ENCODE measurements at regions not wholly inside any gene's neighbourhood (a gene's known extent, or its start where the extent isn't known, plus 50 kb on each side); places are given as distances from the start of the nearest gene placed in this dataset.
"Not testable (repeated sequence)": the region's sequence is repeated elsewhere in the genome, so short reads cannot be mapped to it uniquely, and the experiment has no call there.

DNA sequence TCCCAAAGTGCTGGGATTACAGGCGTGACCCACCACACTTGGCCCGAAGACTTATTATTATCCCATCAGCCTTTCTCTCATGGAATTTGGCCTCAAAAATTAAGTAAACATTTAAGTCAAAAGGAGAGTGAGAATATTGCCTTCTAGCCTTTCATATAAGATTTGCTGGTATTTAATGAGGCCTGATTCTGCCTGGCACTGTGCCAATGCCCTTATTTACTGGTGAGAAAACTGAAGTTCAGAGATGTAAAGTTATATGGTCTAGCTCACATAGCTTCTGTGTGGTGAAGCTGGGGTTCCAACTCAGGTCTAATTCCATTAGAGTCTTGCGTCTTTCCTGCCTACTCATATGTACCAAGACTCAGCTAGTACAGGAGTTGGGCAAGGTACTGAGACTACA lies 260.2 kb downstream of the SDHAF3 start:
- DNase-seq (ENCODE audit: low read depth), result no peak

DNA sequence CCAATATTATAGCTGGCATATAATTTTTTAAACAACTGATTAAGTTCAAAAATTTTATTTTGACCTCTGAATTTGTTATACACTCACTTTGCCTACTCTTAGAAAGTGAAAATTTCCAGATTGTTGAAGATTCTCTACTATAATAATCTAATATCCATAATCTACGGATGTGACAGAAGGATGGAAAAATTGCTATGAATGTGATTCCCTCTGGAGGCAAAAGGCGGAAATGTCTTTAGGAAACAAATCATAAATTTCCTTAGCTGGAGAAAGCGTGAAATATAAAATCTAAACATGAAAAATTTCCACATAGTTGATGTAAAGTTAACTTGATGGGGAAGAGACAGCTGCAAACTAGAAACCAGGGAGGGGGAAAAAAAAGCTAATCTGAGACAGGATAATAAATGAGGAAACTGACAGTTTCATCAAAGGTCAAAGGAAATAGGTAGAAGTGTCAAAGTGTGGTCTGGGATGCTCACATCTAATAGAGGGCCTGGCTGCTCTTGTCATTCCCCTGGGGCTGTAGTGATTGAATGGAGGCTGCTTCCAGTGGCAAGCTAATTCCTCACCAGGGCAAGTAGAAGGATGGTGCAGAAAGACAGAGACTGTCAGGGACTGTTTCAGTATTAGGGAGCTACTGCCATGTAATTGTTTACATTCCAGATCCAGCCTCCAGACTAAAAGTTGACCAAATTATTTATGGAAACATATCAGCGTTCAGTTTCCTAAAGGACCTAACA lies 264.5 kb downstream of the SDHAF3 start:
- no peak for DNase-seq (ENCODE audit: low read depth)

DNA sequence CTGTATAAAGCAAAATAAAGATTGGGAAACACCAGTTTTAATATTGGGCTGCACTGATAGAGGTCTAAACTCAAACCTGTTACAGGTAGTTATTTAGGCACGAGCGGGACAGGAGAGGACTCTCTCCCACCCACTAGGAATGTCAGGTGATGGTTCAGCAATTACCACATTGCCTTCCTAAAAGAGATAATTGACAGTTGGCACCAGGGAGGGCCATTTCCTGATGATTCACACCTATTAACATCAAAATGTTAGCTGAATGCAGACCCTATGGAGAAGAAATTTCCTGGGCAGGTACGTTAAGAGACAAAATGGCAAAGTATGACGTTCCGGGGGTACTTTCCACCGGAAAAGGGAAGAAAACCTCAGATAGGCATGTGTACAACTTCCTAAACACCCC lies 272.6 kb downstream of the SDHAF3 start:
- no peak for DNase-seq (ENCODE audit: low read depth)

DNA sequence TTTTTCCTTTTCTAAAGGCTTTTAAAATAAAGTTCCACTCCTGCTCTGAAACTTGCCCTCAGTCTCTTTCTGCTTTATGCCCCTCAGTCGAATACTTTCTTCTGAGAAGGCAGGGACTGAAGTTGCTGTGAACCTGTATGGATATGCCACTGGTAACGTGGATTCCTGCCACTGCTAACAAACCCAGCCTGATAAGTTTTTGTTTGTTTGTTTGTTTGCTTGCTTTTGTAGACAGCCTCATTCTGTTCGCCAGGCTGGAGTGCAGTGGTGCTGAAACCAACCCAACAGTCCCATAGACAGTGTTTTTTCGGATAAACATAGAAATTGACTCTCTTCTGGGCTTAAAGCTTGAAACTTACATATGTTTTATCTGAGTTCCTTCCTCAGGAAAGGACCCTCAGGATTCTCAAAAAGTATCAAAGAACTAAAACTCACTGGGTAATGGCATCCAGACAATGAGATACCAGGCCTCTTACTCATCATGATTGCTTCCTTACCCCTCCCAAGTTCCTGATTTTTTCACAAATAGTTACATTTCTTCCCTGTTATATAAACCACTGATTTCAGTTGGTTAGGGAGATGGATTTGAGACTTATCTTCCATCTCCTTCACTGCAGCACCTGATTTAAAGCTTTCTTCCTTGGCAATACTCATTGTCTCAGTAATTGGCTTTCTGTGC lies 273.6 kb downstream of the SDHAF3 start:
- DNase-seq (ENCODE audit: low read depth), result no peak

DNA sequence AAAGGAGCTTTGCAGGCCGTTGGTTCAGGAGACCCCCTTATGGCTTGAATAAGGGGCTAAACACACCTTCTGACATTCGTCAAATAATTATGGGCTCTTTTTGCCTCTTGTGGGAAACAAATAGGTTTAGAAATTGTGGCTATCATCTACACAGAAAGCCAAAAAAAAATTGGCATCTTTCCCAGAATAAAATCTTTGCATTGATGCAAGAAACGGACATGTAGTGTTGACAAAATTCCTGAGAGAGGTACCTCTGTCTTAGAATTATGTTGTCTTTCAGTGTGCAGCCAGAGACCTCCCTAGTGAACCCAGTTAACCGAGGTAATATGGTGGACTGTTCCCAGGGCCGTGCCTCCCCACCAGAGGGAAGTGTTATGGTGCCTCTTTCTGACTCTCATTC lies 283.9 kb downstream of the SDHAF3 start:
- no peak for DNase-seq (ENCODE audit: low read depth)

DNA sequence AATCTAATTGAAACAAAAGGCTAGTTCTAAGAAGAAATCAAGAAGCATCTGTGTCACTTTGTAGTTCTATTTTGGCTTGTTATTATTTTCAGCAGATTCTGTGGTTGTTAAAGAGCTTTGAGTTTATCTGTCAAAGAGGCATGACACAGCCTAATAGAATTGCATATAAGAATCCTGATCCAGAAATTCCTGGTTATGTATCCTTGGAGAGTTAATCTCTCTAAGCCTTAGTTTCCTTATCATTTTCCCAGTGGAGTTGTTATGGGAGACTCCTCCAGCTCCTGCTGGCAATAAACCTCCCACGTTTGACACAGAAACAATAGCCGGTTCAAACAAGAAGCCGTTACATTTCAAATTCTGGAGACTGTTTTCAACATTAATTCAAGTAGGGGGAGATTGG lies 288.3 kb downstream of the SDHAF3 start:
- no peak for DNase-seq (ENCODE audit: low read depth)

DNA sequence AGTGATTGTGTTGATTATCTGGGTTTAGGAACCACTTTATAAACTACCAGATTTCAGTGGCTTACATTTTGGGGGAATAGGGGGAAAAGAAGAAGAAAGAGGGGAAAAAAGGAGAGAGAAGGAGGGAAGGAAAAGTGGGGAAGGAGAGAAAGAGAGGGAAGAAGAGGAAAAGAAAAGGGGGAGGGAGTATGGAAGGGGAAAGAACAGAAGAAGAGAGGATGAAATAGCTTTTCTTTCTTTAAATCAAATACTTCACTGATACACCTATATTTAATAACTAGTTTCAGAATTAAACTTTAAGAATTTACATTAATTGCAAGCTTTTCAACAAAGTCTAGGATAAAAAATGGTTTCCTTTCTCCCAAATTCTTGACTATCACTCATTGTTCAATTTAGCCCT lies 289.6 kb downstream of the SDHAF3 start:
- no peak for DNase-seq (ENCODE audit: low read depth)

DNA sequence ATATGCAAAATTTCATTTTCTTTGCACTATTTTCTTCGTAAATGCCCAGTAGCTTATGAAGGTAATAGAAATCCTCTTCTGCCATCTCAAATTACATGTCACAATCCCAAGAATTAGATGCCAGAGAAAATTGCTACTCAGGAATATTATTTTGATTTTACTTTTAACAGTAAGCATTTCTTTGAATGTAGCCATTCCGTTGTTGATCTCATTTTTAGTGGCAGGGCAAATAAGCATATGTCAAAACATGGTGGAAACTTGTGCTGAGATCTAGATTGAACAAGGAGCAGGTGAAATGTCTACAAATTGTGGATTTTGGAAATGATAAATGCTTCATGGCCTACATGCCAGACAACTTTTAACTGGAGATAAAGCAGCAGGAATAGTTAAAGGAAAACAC lies 291.8 kb downstream of the SDHAF3 start:
- DNase-seq (ENCODE audit: low read depth), result no peak

DNA sequence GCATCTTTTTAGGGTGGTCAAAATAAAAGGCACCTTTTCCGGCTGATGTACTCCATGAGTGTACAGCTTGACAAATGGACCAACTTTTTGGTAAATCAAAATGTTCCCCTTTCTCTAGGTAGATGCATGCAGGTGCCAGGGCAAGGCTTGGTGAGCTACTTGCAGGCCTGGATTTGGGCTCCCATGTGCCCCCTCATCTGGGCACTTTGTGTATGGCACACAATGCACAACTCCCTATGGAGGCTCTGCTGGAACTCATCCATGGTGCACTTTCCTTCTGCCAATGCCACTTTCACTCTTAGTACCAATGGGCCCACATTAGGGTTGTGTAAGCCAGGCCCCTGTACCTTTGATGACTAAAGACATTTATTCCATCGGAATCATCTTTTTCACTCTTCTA lies 300.8 kb downstream of the SDHAF3 start:
- no peak for DNase-seq (ENCODE audit: low read depth)

DNA sequence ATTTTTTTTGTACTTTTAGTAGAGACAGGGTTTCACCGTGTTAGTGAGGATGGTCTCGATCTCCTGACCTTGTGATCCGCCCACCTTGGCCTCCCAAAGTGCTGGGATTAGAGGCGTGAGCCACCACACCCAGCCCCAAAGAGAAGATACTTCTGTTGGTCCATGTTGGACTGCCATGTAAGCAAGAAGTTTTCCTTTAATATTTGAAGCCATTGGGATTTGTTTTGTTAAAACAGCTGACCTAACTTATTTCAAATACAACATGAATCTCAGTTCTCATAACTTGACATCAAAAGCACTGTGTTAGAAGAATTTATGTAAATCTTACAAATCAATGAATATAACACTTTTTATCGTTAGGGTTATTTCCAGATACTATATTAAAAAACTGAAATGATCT lies 302.4 kb downstream of the SDHAF3 start:
- DNase-seq (ENCODE audit: low read depth), result no peak

DNA sequence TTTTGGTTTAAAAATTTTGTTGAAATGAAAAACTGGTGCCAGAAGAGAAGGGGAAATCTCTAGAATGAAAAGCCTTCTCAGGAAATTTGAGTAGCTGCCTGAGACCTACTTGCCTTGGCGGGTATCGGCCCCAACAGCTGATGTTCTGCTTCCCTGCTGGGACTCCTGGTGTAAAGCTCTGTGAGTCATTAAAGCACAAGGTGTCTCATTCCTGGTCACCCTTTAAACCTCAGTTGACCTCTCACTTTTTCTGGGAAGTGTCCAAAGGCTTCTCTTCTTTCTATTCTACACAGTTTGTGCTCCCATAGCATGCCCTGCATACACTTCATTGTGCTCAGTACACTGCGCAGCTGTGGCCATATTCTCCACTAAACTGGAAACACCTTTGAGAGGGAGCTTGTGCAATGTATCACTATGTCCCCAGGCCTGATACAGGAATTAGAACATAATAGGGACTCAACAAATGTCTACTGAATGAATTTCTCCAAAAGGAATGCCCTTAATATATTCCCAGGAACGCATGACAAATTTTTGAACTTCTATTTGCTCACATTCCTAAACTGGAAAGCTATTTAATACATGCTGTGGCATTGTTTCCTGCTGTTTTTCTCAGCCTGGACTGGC lies 303.9 kb downstream of the SDHAF3 start:
- no peak for DNase-seq (ENCODE audit: low read depth)

DNA sequence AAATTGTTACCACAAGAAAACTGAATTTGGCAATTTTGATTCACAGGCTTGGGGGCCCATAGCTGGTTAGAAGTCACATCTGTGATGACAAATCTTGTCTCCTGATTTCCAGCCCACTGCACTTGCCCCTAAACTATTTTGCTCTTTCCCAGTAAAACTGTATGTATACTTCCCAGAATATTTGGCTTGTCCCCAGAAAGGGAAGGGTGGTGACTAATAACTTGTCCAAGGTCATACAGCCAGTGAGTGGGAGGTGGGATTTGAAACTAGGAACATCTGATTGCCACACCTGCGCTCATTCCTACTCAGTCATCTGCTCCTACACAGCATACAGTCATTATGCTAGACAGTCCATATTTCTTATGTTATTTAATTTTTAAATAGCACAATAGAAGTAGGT lies 304.5 kb downstream of the SDHAF3 start:
- no peak for DNase-seq (ENCODE audit: low read depth)

DNA sequence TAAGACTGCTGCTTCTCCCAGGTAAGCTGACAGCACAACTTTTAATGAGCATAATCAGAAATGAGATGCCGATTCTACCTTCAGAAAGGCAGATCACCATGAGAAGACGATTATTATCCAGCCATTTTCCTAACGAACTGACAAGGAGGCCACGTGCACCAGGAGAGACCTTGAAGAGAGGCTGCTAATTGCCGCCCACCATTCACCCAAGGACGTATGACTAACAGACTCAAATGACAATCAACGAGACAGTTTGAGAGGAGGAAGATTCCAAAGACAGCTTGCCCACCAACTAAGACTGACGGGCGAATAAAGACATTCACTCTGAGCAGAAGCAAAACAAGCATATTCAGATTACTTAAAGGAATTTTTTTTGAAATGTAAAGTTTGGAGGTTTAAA lies 301.9 kb upstream of the TAC1 start:
- DNase-seq (ENCODE audit: low read depth), result no peak

DNA sequence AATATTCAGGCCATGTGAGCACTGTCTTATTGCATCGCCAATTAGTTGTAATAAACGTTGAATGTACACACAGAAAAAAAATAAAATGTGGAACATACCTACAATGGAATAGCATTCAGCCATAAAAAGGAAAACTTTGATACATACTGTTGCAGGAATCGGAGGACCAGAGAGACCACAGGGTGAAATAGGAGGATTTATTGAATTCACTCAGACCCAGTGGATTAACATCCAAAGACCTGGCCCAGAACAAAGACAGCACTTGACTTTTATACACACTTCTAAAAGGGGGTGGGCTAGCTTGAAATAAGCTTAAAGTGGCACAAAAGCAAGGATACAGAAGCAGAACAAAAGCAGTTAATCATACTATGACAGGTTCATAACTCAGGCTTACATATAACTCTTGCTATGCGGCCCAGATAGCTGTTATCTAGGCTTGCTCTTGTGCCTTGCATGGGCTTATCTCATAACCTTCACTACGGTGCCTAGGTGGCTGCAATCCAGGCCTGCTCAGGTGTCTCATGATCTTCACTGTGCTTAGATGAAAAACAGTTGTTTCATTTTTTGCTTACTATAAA lies 292.2 kb upstream of the TAC1 start:
- peak; percentile 1 for DNase-seq (ENCODE audit: low read depth)

DNA sequence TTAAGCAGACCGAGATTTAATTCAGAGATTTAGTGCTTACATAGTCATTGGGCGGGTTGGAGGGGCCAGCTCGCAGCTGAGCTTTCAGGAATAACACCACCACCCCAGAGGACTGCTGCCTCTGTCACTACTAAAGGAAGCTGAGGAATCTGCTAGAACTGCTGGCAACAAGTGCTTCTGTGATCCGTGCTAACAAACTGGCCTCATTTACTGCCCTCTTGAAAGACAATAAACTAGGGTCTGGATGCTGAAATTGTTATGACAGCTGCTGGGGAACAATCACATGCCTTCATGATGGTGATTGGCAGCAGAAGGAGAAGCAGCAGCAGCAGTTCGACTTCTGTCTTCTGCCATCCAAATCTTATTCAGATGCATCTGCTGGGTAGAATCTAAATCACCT lies 285.5 kb upstream of the TAC1 start:
- DNase-seq (ENCODE audit: low read depth), result no peak

DNA sequence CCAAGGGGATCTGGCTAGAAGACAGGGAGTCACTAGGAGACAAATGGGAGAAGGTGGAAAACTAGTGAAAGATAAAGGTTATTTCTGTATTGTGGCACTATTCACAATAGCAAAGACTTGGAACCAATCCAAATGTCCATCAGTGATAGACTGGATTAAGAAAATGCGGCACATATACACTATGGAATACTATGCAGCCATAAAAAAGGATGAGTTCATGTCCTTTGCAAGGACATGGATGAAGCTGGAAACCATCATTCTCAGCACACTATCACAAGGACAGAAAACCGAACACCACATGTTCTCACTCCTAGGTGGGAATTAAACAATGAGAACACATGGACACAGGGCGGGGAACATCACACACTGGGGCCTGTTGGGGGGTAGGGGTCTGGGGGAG lies 282.4 kb upstream of the TAC1 start:
- DNase-seq (ENCODE audit: low read depth), result not testable (repeated sequence)

DNA sequence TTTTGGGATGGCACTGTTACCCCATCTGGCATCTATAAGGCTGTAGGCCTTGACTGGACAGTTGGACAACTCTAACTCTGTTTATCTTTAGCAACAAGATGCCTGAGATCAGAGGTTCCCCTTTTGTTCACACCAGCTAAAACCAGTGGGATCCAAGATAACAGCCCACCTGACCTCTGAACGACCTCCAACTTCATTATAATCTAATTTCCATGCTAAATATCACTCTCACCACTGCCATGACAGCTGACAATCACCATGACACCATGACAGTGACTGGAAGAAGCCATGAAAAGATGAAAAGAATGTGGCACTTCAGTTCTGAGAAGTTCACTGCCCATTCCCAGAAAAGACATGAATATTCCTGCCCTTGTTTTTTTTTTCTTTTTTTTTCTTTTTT lies 281.4 kb upstream of the TAC1 start:
- DNase-seq (ENCODE audit: low read depth), result no peak

DNA sequence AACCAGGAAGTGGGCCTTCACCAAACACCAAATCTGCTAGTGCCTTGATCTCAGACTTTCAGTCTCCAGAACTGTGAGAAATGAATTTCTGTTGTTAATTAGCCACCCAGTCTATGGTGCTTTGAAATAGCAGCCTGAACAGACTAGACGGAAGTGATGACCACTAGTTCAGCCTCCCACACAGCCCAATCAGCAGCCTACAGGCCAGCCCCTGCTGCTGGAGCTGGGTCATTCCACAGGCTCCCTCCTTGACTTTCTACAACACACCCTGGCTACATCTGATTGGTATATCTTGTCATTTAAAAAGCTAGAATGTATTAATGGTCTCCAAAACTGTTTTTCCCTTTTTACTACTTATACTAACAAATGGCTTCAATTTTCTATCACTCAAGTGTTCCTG lies 277.2 kb upstream of the TAC1 start:
- DNase-seq (ENCODE audit: low read depth), result no peak

DNA sequence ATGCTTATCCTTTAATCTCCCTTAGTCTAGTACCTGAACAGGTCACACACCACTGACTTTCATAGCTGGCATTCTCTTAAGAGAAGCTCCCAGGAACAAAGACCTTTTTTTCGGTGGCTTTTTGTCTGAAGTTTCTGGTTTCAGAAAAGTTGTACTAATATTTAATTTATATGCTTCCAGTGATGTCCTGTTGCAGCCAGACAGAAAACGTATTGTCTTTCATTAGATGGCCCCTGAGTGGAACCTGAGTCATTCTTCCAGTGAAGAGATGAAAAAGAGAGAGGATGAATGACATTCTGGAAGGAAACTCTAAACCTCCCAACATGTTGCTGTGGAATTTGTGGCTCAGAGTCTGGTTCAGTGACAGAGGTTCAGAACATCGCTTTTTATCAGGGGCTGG lies 274.8 kb upstream of the TAC1 start:
- DNase-seq (ENCODE audit: low read depth), result no peak

DNA sequence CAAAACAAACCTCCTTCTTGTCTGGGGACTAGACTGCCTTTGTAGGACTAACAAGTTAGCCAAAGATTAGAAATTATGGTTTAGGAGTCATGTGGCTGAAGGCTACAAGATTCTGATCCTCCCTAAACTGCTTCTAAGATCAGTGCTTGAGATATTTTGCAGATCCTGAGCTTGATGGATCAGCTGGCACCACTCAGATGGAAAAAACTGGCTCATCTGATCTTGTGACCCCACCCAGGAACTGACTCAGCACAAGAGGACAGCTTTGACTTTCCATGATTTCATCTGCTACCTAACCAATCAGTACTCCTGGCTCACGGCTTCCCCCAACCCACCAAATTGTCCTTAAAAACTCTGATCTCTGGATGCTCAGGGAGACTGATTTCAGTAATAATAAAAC lies 271.5 kb upstream of the TAC1 start:
- DNase-seq (ENCODE audit: low read depth), result no peak

DNA sequence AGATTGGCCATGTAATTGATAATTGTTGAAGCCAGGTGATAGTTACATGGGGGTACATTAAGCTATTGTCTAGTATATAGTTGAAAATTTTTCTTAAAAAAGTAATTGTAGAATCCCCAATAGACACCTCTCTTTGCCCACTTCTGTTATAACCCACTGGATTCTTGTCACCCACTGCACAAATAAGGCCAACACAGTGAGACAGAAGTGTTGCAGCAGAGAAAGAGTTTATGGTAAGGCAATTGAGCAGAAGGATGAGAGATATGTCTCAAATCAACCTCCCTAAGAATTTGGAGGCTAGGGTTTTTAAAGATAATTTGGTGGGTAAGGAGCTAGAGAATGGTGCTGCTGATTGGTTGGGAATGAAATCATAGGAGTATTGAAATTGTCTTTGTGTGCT lies 270.3 kb upstream of the TAC1 start:
- no peak for DNase-seq (ENCODE audit: low read depth)

DNA sequence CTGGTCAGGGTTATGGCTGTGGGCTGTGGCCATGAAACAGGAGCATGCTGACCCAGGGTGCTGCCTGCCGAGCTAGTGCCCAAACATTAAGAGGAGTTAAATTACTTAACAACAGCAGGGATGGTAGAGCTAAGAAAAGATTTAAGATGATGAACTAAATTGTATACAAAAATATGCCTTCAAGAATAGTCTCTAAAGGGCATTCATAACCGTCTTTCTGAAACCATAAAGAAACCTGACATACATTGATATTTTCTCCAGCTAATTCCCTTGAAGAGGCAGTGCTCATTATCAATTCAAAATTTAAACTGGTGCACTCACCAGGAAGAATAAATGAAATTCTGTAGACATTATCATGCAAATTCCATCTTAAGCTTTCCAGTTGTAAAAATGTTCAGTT lies 265.8 kb upstream of the TAC1 start:
- DNase-seq (ENCODE audit: low read depth), result no peak

DNA sequence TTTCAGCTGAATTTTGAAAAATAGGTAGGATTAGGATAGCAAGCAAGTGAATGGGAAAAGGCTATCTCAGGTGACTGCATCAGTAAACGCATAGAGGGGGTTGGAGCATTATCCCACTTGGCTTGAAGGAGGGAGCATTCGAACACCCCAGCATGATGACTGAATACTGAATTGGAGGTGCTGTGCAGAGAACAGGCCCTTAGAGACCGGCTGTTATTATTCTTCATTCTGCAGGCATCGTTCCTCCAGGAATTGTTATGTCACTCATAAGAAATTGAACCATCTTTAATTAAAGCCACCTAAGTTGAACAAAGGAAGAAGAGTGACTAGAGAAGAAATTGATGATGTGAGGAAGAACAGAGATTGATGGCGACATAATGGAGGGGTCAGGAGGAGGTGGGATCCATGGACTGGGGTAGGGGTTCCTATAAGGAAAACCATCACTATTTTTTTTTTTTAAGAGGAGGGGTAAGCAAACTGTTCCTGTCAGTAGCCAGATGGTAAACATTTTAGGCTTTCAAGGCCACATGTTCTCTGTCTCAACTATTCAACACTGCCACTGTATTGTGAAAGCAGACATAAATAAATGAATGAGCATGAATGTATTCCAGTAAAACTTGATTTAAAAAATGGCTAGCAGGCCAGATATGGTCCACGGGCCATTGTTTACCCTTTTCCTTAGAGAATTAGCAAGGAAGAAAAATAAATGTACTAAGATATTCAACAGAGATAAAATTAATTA lies 264.7 kb upstream of the TAC1 start:
- DNase-seq (ENCODE audit: low read depth), result no peak

Data from amniotic epithelial cell (primary cell).